Stimulated activated CD8-positive, alpha-beta memory T cell treated with anti-CD3 and anti-CD28 coated beads, Interleukin-7, amount 100 ng/mL, for 48 hours (primary cell): ENCODE measurements at regions not wholly inside any gene's neighbourhood (a gene's known extent, or its start where the extent isn't known, plus 50 kb on each side); places are given as distances from the start of the nearest gene placed in this dataset.

Experiments
- DNase-seq, 2 donors: peaks; one replicate each; pipeline ENCODE4 v3.0.0-alpha.2; 2020; ENCODE audit warnings: low read depth in 1 of 2; ENCODE audit errors: extremely low read depth in 1 of 2

DNA sequence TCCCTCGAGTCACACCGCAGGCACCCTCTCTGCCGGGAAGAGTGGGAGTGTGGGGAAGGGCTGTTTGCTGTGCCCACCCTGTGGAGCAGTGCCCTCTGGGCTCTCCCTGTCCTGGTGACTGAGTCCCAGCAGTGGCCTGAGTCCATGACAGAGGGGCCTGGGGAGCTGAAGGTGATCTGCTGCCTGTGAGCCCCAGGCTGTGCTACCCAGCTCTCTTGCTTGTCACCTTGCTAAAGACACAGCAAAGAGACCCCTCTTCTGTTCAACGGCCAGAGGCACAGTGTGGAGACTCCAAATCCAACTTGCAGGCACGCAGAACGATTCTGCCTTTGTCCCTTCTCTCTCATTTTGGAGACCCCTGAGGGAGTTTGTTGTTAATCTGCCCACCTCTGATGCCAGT is 232.6 kb downstream of the OPA1 start:
- DNase-seq, result no peak

DNA sequence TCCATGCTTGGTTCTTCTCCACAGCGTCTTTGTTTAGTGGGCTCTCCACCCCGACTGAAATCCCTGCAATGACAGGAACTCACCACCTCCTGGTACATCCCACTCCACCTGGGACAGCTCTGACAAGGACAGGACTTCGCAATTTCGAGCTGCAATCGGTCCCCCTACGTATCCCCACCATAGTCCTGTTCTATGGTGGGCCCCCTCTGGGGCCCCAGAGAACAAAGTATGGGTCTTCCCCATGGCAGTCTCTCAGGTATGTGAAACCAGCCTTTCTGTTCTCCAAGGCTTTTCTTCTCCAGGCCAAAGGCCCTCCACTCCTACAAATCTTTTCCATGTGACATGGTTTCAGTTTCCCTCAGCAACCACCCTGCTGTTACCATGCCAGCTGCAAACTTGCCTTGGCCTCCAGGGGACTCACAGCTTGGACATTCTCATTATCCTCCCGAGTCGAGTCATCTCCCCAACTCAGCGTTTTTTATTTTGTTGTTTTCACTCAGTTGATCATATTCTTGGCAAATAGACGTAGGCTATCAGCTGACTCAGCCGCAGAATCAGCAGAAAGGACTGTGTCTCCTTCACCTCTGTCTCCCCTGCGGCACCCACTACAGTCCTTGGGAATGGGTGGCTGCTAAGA is 233.3 kb downstream of the OPA1 start:
- no peak for DNase-seq

DNA sequence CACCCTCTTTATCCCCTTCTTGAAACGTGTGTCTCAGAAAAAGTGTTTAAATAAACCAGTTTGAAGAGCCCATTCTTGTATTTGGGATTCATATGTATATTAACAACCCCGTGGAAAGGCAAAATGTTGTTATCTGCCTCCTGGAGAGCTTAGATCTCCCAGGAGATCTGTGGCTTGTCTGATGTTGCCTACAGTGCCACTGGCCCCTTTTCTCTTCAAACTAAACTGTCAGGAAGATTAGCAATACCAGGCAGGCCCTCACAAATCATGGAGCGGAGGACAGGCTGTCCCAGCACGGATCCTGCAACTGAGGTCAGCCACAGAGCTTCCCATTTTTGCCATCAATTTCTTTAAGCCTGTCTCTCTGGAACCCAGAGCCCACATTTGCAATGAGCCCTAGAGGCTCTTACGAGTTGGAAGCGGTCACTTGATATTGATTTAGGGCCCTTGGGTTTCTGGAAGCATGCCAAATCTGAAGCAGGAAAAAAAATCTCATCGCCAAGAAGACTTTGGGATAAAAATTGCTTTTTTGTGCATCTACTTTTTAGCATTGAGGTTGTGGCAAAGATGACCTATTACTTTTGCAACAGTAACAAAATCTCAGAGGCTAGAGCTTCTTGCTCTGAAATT is 234.1 kb downstream of the OPA1 start:
- DNase-seq, result no peak

- no peak for DNase-seq
Measured at GRCh38 chr3:193827871-193828270, 234.9 kb downstream of the OPA1 start.

DNA sequence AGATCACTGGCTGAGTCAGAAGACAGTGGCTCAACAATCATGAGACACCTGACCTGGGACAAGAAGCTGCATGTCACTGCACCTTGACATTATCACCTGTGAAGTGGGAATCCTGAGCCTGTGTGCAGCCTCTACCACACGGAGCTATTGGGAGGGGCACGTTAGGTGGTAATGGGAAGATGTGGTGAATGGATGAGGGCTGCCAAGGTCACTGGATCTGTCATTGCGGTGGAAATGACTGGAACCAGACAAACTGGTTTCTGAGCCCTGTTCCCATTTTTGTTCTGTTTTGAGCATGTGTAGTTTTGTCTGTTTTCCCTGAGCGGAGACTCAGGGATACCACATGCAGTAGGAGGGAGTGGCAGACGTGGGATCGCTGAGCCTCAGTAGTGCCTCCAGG is 235.5 kb downstream of the OPA1 start:
- no peak for DNase-seq

DNA sequence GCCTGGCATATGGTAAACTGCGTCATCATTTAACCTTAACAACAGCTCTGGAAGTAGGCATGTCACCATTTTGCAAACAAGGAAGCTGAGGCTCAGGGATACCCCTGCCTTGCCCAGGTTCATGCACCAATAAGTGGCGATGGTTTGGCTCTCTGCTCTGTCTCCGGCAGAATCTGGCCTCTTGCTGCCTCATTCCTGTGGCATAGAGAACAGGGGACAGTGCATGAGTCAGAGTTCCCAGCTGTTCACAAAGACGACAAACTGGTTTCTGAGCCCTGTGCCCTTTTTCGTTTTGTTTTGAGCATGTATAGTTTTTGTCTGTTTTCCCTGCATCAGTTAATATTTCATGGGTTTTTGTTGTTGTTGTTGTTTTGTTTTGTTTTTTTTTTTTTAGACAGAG is 236.8 kb downstream of the OPA1 start:
- no peak for DNase-seq

GRCh38 chr3:193830791-193831191 is 237.8 kb downstream of the OPA1 start:
- no peak for DNase-seq

DNA sequence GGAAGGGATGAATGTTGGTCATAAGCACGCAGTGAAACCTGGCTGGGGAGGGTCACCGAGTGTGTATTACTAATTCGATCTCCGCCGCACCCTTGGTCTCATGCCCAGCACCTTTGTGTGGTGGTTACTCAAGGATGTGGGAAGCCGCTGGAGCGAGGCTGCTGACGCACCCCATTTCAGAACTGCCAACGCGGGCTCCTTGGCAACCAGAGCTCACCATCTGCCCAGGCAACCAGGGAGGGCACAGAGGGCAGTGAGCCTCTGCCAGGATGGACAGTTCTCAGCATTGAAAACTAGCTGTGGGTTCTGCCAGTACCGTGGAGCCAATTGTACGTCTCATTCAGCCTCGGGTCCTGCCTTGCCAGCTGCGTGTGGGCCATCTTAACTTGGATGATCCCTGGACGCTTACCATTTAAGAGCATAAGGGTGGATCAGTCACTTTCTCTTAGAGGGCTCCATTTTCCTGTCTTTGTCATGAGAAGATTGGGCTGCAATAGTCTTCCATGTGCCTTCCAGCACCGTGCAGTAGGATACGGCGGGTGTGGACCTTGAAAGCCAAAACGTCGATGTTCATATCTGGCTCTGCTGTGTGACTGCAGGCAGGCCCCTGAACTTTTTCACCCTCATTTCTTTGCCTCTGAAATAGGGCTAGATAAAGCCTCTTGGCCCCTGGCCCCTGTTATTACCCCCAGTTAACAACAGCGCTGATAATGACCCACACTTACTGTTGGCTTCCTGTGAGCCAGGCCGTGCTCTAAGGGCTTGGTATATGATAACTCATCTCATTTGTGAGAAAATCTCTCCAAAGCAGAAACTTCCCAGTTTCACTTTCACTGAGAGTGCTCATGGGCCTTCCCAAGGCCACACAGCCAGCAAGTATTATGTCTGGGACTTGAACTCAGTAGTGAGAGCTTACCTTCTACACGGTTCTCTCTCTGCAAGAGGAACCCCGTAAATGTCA is 238.8 kb downstream of the OPA1 start:
- no peak for DNase-seq

DNA sequence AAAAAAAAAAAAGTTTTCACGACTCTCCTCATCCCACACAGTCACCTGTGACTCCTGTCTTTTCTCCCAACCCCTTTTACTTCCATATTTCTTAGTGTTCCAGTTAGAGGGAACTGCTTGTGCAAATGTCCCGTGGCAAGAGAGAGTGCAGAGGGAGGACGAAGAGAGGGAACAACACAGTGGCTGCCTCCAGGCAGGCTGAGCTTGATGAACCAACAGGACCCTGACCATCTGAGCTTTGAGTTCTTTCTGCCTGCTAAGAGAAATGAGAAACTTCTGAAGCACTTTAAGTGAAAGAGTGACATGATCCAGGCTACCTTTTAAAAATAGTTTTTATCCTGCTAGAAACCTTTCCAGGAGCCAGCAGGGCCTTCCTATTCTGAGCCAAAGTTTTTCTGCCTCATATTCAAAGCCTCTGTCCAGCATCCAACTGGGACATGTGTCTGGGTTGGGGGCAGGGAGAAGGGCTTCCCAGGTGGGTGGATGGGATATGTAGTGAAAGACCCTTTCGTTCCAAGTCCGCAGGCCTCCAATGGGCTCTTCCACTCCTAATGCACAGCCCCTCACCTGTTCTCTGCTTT is 239.9 kb downstream of the OPA1 start:
- no peak for DNase-seq

DNA sequence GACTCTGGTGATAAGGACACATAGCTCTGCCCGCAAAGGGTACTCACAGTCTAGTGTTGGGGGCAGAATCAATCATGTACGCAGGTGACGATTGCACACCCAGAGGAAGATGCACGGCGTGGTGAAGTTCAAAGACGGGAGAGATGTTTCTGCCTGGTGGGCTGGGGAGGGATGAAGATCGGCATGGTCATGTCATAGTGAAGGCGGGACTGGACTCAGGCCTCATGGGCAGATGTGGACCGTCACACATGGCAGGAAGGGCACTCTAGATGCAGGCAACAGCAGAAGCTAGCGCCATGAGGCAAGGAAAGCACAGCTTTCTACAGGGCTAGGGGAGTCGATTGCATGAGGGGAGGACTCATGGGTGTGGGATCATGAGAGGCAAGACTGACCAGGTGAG is 240.6 kb downstream of the OPA1 start:
- no peak for DNase-seq

- no peak for DNase-seq
Measured at GRCh38 chr3:193835414-193835813, 242.4 kb downstream of the OPA1 start.

DNA sequence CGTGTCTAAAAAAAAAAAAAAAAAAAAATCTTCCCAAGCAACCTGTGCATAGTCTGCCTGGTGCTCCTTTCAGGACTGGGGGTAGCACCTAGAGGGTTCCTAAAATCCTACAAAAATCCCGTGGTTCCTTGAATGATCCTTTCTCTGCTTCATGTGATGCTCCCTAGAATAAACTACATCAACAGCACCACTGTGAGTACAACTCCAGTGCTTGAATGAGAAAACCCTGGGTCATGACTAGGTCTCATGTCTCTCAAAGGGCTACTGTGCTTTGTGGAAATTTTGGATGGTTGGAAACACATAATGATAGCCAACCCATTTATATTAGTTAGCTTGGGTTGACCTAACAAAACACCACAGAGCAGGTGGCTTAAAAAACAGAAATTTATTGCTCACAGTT is 243.5 kb downstream of the OPA1 start:
- DNase-seq, result no peak

- no peak for DNase-seq
Measured at GRCh38 chr3:193836918-193837317, 243.9 kb downstream of the OPA1 start.

GRCh38 chr3:193837347-193837827 is 244.4 kb downstream of the OPA1 start:
- DNase-seq, result no peak

DNA sequence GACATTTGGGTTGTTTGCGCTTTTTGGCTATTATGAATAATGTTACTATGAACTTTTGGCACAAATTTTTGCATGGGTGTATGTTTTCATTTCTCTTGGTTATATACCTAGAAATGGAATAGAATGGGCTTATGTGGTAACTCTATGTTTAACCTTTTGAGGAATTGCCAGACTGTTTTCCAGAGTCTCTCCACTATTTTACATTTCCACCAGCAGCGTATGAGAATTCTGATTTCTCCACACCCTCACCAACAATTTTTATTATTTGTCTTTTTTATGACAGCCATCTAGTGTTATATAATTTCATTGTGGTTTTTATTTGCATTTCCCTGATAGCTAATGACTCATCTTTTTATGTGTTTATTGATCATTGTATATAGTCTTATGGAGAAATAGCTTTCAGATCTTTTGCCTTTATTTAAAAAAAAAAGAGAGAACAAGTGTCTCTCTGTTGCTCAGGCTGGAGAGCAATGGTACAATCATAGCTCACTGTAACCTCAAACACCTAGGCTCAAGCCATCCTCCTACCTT is 247.2 kb downstream of the OPA1 start:
- DNase-seq, result no peak

GRCh38 chr3:193841581-193841980 is 248.6 kb downstream of the OPA1 start:
- no peak for DNase-seq

DNA sequence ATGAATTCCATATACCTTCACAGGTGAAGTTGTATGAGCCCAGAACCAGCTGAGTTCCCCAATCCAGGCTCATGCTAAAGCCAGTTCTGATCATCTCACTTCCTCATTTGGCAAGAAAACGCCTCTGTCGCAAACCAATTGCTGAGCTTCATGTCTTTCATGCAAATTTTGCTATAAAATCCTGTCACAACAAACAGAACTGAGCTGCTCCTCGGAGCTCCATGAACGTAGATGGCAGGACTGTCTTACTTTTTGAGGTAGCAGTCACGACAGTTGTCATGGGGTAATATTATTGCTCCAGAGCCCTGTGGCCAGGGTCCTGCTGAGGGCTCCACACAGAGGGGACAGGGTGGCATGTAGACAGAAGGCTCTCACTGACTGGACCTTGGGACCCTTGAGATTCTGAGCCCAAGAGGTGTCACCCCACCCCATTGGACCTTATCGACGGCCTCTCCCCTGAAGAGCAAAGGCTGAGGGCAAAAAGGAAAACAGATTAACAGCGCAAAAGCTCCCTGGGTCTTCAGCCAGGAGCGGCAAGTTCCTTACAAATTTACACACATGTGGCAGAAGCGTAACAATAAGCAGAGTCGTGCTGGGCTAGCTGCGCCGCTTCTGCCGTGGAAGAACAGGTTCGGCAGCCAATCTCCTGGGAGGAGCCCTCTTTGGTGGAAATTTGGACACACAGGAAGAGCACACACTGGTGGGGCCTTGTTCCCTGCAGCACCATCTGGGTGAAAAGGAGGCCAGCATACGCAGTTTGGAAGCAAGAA is 249.2 kb downstream of the OPA1 start:
- no peak for DNase-seq

GRCh38 chr3:193842832-193843473 is 249.9 kb downstream of the OPA1 start:
- DNase-seq, result no peak

- no peak for DNase-seq
Measured at GRCh38 chr3:193843474-193844301, 250.7 kb downstream of the OPA1 start.
